ENCODE measurements at regions not wholly inside any gene's neighbourhood (a gene's known extent, or its start where the extent isn't known, plus 50 kb on each side); places are given as distances from the start of the nearest gene placed in this dataset.

- DNase-seq (ENCODE audit: low read depth in 2 of 2): peak; percentile 47 to 54
Observed at GRCh38 chr7:113710310-113711096, 208.3 kb downstream of the PPP1R3A start.

- DNase-seq (ENCODE audit: low read depth in 2 of 2): no peak
Observed at GRCh38 chr7:113705439-113705838, 213.4 kb downstream of the PPP1R3A start.

- peak; percentile 1 to 2 for DNase-seq (ENCODE audit: low read depth in 2 of 2)
Observed at GRCh38 chr7:113698556-113699220, 220.1 kb downstream of the PPP1R3A start.

- no peak for DNase-seq (ENCODE audit: low read depth in 2 of 2)
Observed at GRCh38 chr7:113694149-113694548, 224.7 kb downstream of the PPP1R3A start.

GRCh38 chr7:113684165-113684564, 234.6 kb downstream of the PPP1R3A start:
- no peak for DNase-seq (ENCODE audit: low read depth in 2 of 2)

- no peak for DNase-seq (ENCODE audit: low read depth in 2 of 2)
Observed at GRCh38 chr7:113677811-113678210, 241.0 kb downstream of the PPP1R3A start.

- DNase-seq (ENCODE audit: low read depth in 2 of 2): no peak
Observed at GRCh38 chr7:113664867-113665266, 253.9 kb downstream of the PPP1R3A start.

GRCh38 chr7:113659416-113659815, 259.4 kb downstream of the PPP1R3A start:
- DNase-seq (ENCODE audit: low read depth in 2 of 2): no peak

- no peak for DNase-seq (ENCODE audit: low read depth in 2 of 2)
Observed at GRCh38 chr7:113657603-113658002, 261.2 kb downstream of the PPP1R3A start.

GRCh38 chr7:113652501-113652900, 266.3 kb downstream of the PPP1R3A start:
- DNase-seq (ENCODE audit: low read depth in 2 of 2): no peak

GRCh38 chr7:113649556-113649955, 269.3 kb downstream of the PPP1R3A start:
- DNase-seq (ENCODE audit: low read depth in 2 of 2): no peak

- DNase-seq (ENCODE audit: low read depth in 2 of 2): no peak
Observed at GRCh38 chr7:113639221-113639620, 279.6 kb downstream of the PPP1R3A start.

- DNase-seq (ENCODE audit: low read depth in 2 of 2): peak in 1 of 2 experiments; percentile 3
Observed at GRCh38 chr7:113636727-113637421, 281.9 kb downstream of the PPP1R3A start.

- DNase-seq (ENCODE audit: low read depth in 2 of 2): no peak
Observed at GRCh38 chr7:113635492-113635891, 283.3 kb downstream of the PPP1R3A start.

- no peak for DNase-seq (ENCODE audit: low read depth in 2 of 2)
Observed at GRCh38 chr7:113633073-113633472, 285.7 kb downstream of the PPP1R3A start.

GRCh38 chr7:113628948-113629847, 289.6 kb downstream of the PPP1R3A start:
- DNase-seq (ENCODE audit: low read depth in 2 of 2): no peak

GRCh38 chr7:113625494-113626102, 293.2 kb downstream of the PPP1R3A start:
- no peak for DNase-seq (ENCODE audit: low read depth in 2 of 2)

GRCh38 chr7:113622796-113623195, 296.0 kb downstream of the PPP1R3A start:
- no peak for DNase-seq (ENCODE audit: low read depth in 2 of 2)

- DNase-seq (ENCODE audit: low read depth in 2 of 2): no peak
Observed at GRCh38 chr7:113610572-113610971, 308.2 kb downstream of the PPP1R3A start.

- no peak for DNase-seq (ENCODE audit: low read depth in 2 of 2)
Observed at GRCh38 chr7:113608782-113609181, 310.0 kb downstream of the PPP1R3A start.

GRCh38 chr7:113606325-113606724, 312.5 kb downstream of the PPP1R3A start:
- no peak for DNase-seq (ENCODE audit: low read depth in 2 of 2)

Data from fibroblast of skin of left quadriceps (primary cell).